SK-N-SH (cell line): ENCODE measurements at regions not wholly inside any gene's neighbourhood (a gene's known extent, or its start where the extent isn't known, plus 50 kb on each side); places are given as distances from the start of the nearest gene placed in this dataset.

ENCODE experiments used
- CTCF ChIA-PET: fragments of 300-600, 350-600 bp; formaldehyde crosslinking; extraction: SDS; loops from one replicate; lab custom pipeline; 2021; lab: Yijun Ruan, JAX
- POLR2A ChIA-PET: fragments of 350-600 bp; sonication (Branson Sonifier 250); formaldehyde crosslinking; extraction: SDS; loops from one replicate; lab custom pipeline; 2020; ENCODE audit warnings: antibody characterized with exemption, inconsistent platforms; lab: Yijun Ruan, JAX
- DNase-seq: peaks from one replicate; pipeline ENCODE4 v3.0.0; 2012
- H2AFZ ChIP-seq: fragments of 200-600 bp; sonication (generic); 2 replicates; pipeline ENCODE4 v1.8.1; 2016; ENCODE audit warnings: antibody characterized with exemption, mild to moderate bottlenecking, low read depth
- H3F3A ChIP-seq: fragments of 200-600 bp; sonication (generic); replicated peaks from 2 replicates; pipeline ENCODE3; 2016; ENCODE audit warnings: antibody characterized with exemption, mild to moderate bottlenecking; ENCODE audit not compliant: insufficient read depth
- H3K27ac ChIP-seq, 2 experiments: fragments of 200-500 bp in 1 of 2; fragments of 200-600 bp in 1 of 2; sonication (Bioruptor generic) in 1 of 2; sonication (generic), shearing (Covaris generic) in 1 of 2; 2 replicates each; pipeline versions ENCODE4 v1.5.1 to v1.6.1; 2014 to 2016; ENCODE audit warnings: low read depth in 2 of 2, inconsistent platforms in 1 of 2, low read length in 1 of 2, mild to moderate bottlenecking in 1 of 2, mixed read lengths in 1 of 2
- H3K27me3 ChIP-seq: fragments of 200-600 bp; sonication (generic), shearing (Covaris generic); 2 replicates; pipeline ENCODE4 v1.6.1; 2016; ENCODE audit warnings: mixed run types; ENCODE audit not compliant: insufficient read depth
- H3K36me3 ChIP-seq, 2 experiments: fragments of 200-500 bp in 1 of 2; fragments of 200-600 bp in 1 of 2; sonication (Bioruptor generic) in 1 of 2; sonication (generic) in 1 of 2; replicated peaks in 1 of 2; 2 replicates each; pipeline versions ENCODE3 to v1.5.1; 2014 to 2016; ENCODE audit warnings: low read length in 1 of 2, mild to moderate bottlenecking in 1 of 2; ENCODE audit not compliant: insufficient read depth in 2 of 2, control insufficient read depth in 1 of 2
- H3K4me1 ChIP-seq, 2 experiments: fragments of 200-500 bp in 1 of 2; fragments of 200-600 bp in 1 of 2; sonication (Bioruptor generic) in 1 of 2; sonication (generic), shearing (Covaris generic) in 1 of 2; 2 replicates each; pipeline versions ENCODE4 v1.5.1 to v1.6.1; 2014 to 2016; ENCODE audit warnings: low read depth in 1 of 2, low read length in 1 of 2, mixed run types in 1 of 2; ENCODE audit not compliant: insufficient read depth in 2 of 2, control insufficient read depth in 1 of 2
- H3K4me2 ChIP-seq: fragments of 200-600 bp; sonication (generic), shearing (Covaris generic); 2 replicates; pipeline ENCODE4 v1.6.1; 2017; ENCODE audit warnings: mixed run types
- H3K4me3 ChIP-seq, 2 experiments: fragments of 200-500 bp in 1 of 2; fragments of 200-600 bp in 1 of 2; sonication (Bioruptor generic) in 1 of 2; sonication (generic), shearing (Covaris generic) in 1 of 2; 2 replicates each; pipeline versions ENCODE4 v1.5.1 to v1.8.1; 2014 to 2016; ENCODE audit warnings: low read depth in 2 of 2, inconsistent platforms in 1 of 2, low read length in 1 of 2, mild to moderate bottlenecking in 1 of 2, mixed read lengths in 1 of 2, moderate library complexity in 1 of 2
- H3K79me2 ChIP-seq: fragments of 200-600 bp; sonication (generic); 2 replicates; pipeline ENCODE4 v1.8.1; 2017; ENCODE audit warnings: mild to moderate bottlenecking; ENCODE audit not compliant: insufficient read depth
- H3K9ac ChIP-seq: fragments of 200-600 bp; sonication (generic); 2 replicates; pipeline ENCODE4 v1.6.1; 2017; ENCODE audit warnings: mixed run types
- H3K9me2 ChIP-seq: fragments of 200-600 bp; sonication (generic); 2 replicates; pipeline ENCODE4 v1.6.1; 2017; ENCODE audit warnings: mixed run types
- H3K9me3 ChIP-seq: fragments of 200-600 bp; sonication (generic); 2 replicates; pipeline ENCODE4 v1.6.1; 2017; ENCODE audit warnings: mixed run types, mild to moderate bottlenecking, moderate library complexity
- H4K20me1 ChIP-seq: fragments of 200-600 bp; sonication (generic); 2 replicates; pipeline ENCODE4 v1.6.1; 2017; ENCODE audit warnings: mild to moderate bottlenecking, mixed run types; ENCODE audit not compliant: insufficient read depth
- EZH2phosphoT487 ChIP-seq: fragments of 200-600 bp; sonication (generic); IDR thresholded peaks from 2 replicates; pipeline ENCODE4 v1.6.1; 2017; ENCODE audit warnings: low read depth, mixed run types, mild to moderate bottlenecking, antibody characterized with exemption, moderate library complexity, borderline replicate concordance
- FOXJ3 ChIP-seq: sonication (generic); formaldehyde crosslinking; IDR thresholded peaks from 2 replicates; pipeline ENCODE4 v1.5.1; 2020; ENCODE audit warnings: mild to moderate bottlenecking, missing genetic modification reagents
- GABPA ChIP-seq: IDR thresholded peaks from 2 replicates; pipeline ENCODE4 v1.4.0; 2012; ENCODE audit warnings: low read depth, mild to moderate bottlenecking
- GATA2 ChIP-seq: sonication (generic); formaldehyde crosslinking; IDR thresholded peaks from 2 replicates; pipeline ENCODE4 v1.5.0; 2020; ENCODE audit warnings: mild to moderate bottlenecking, missing genetic modification reagents
- MEF2A ChIP-seq: IDR thresholded peaks from 2 replicates; pipeline ENCODE4 v1.4.0; 2012; ENCODE audit warnings: low read depth, borderline replicate concordance
- NFIC ChIP-seq: IDR thresholded peaks from 2 replicates; pipeline ENCODE4 v1.4.0; 2012; ENCODE audit warnings: borderline replicate concordance
- RCOR1 ChIP-seq: fragments of 150-350 bp; IDR thresholded peaks from 2 replicates; pipeline ENCODE4 v1.6.1; 2017; ENCODE audit warnings: antibody characterized with exemption, low read length
- SIN3A ChIP-seq: IDR thresholded peaks from 2 replicates; pipeline ENCODE4 v1.6.1; 2012; ENCODE audit warnings: low read depth, mild to moderate bottlenecking, low read length, moderate library complexity, borderline replicate concordance
- TEAD4 ChIP-seq: IDR thresholded peaks from 2 replicates; pipeline ENCODE4 v1.4.0; 2012; ENCODE audit warnings: mild to moderate bottlenecking, borderline replicate concordance; ENCODE audit not compliant: insufficient read depth
- WGBS: methylation state at CpG from one replicate; pipeline ENCODE4 v1.1.6; 2017; ENCODE audit warnings: low lambda C conversion rate; 5-methylcytosine and 5-hydroxymethylcytosine counted together
- TF ChIP-seq, protein P1 (sequence below): IDR thresholded peaks from 2 replicates; pipeline ENCODE4 v1.4.0; 2012; ENCODE audit warnings: low read depth
- TF ChIP-seq, protein P2 (sequence below): fragments of 200-600 bp; sonication (generic); IDR thresholded peaks from 2 replicates; pipeline ENCODE4 v1.6.1; 2017; ENCODE audit warnings: antibody characterized with exemption, mild to moderate bottlenecking, moderate library complexity
- TF ChIP-seq, protein P3 (sequence below): fragments of 150-350 bp; IDR thresholded peaks from 2 replicates; pipeline ENCODE4 v1.6.1; 2016; ENCODE audit warnings: mild to moderate bottlenecking, low read depth, low read length

DNA sequence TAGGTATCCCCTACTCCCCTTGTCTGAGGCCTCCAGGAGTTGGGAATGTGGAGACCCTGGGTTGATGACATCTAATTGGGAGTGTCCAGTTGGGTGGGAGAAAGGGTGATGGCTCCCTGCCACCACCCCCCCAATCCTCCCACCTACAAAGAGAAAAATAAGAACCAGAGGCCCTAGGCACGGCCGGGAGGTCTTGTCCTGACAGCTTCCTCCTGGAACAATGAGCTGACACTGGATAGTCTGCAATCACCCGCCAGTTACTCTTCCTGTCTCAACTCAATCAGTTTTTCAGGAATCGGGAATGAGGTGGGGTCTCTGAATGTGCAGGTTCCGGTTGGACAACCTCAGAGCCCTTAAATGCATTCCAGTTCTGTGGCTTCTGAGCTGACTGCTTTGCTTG is 129.9 kb upstream of the MRPS22 start:
- Histone ChIP-seq H3K4me1 (no peaks in the 10 kb centered on the region), H3K27me3 (no peaks in the 10 kb centered on the region), H3K36me3 (no peaks in the 10 kb centered on the region), H3K79me2 (no peaks in the 10 kb centered on the region), H3K9ac (no peak overlapping the region)
- CTCF ChIA-PET = interaction anchor here (1.5 to 1.6 kb wide), 2 partner anchors 13 to 115 kb away, joined by 3 to 5 read pairs; no protein-coding TSS in a partner anchor
- no peak for DNase-seq
- TF ChIP-seq FOXJ3 (no peak), TEAD4 (no peak), GATA2 (no peak), SIN3A (no peak), NFIC (no peak), MEF2A (no peak), GABPA (no peak)
- TF ChIP-seq, protein P1, sequence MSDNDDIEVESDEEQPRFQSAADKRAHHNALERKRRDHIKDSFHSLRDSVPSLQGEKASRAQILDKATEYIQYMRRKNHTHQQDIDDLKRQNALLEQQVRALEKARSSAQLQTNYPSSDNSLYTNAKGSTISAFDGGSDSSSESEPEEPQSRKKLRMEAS = no peak
- TF ChIP-seq, protein P2, sequence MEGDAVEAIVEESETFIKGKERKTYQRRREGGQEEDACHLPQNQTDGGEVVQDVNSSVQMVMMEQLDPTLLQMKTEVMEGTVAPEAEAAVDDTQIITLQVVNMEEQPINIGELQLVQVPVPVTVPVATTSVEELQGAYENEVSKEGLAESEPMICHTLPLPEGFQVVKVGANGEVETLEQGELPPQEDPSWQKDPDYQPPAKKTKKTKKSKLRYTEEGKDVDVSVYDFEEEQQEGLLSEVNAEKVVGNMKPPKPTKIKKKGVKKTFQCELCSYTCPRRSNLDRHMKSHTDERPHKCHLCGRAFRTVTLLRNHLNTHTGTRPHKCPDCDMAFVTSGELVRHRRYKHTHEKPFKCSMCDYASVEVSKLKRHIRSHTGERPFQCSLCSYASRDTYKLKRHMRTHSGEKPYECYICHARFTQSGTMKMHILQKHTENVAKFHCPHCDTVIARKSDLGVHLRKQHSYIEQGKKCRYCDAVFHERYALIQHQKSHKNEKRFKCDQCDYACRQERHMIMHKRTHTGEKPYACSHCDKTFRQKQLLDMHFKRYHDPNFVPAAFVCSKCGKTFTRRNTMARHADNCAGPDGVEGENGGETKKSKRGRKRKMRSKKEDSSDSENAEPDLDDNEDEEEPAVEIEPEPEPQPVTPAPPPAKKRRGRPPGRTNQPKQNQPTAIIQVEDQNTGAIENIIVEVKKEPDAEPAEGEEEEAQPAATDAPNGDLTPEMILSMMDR = no peak
- TF ChIP-seq, all 33 proteins: peak for 0
- H3F3A ChIP-seq = no peaks in the 10 kb centered on the region
- H3K9me3 ChIP-seq = no peaks in the 10 kb centered on the region
- H4K20me1 ChIP-seq = no peaks in the 10 kb centered on the region
- no peak overlapping the region for H2AFZ ChIP-seq
- POLR2A ChIA-PET = no interaction called here
- WGBS = 8% methylated on average over 5 of the region's 5 CpGs
- H3K27ac ChIP-seq = no peak overlapping the region
- no peak overlapping the region for H3K4me2 ChIP-seq
- no peak overlapping the region for H3K4me3 ChIP-seq
- no peaks in the 10 kb centered on the region for H3K9me2 ChIP-seq

DNA sequence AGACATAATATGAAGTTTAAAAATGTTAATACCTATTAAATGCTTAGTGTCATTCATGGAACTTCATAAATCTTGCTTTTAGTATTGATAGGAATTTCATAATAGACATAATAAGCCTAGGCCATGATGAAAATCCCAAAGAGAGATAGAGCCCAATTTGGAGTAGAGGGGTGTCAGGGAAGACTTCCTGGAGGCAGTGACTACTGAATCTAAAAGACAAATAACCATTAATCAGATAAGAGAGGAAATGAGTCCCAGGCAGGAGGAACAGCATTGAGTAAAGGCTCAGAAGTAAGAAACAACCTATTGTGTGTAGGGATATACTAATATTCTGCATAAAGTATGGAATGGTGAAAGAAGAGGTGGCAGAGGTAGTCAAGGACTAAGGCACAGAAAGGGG is 126.9 kb upstream of the MRPS22 start:
- no peaks in the 10 kb centered on the region for H3F3A ChIP-seq

More for the DNA sequence above, 126.9 kb upstream of the MRPS22 start:
- no peaks in the 10 kb centered on the region for H3K9me2 ChIP-seq
- H3K79me2 ChIP-seq = no peaks in the 10 kb centered on the region
- no peaks in the 10 kb centered on the region; the same call in 1 of the 2 replicates for H3K27me3 ChIP-seq
- no peak overlapping the region for H2AFZ ChIP-seq
- H3K9ac ChIP-seq = no peak overlapping the region
- no peak overlapping the region for H3K4me3 ChIP-seq
- H4K20me1 ChIP-seq = no peaks in the 10 kb centered on the region
- no peak overlapping the region for H3K4me2 ChIP-seq
- TF ChIP-seq EZH2phosphoT487 (no peak), MEF2A (no peak), RCOR1 (no peak)
- TF ChIP-seq, protein P3, sequence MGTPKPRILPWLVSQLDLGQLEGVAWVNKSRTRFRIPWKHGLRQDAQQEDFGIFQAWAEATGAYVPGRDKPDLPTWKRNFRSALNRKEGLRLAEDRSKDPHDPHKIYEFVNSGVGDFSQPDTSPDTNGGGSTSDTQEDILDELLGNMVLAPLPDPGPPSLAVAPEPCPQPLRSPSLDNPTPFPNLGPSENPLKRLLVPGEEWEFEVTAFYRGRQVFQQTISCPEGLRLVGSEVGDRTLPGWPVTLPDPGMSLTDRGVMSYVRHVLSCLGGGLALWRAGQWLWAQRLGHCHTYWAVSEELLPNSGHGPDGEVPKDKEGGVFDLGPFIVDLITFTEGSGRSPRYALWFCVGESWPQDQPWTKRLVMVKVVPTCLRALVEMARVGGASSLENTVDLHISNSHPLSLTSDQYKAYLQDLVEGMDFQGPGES = no peak
- TF ChIP-seq, protein P1 = no peak
- DNase-seq = no peak
- ChIA-PET POLR2A (no interaction called here), CTCF (interaction anchor here (0.7 kb wide), 1 partner anchor 59 kb away, joined by 3 read pairs; no protein-coding TSS in a partner anchor)
- H3K9me3 ChIP-seq = no peaks in the 10 kb centered on the region
- H3K27ac ChIP-seq = no peak overlapping the region
- H3K4me1 ChIP-seq = no peaks in the 10 kb centered on the region
- no peaks in the 10 kb centered on the region for H3K36me3 ChIP-seq
